Fibroblast of the aortic adventitia (primary cell): ENCODE measurements at regions not wholly inside any gene's neighbourhood (a gene's known extent, or its start where the extent isn't known, plus 50 kb on each side); places are given as distances from the start of the nearest gene placed in this dataset.

ENCODE experiments used
- DNase-seq: peaks from one replicate; pipeline ENCODE4 v3.0.0-alpha.2; 2010; ENCODE audit warnings: low read depth
- H3K4me3 ChIP-seq: 2 replicates; pipeline ENCODE4 v1.5.1; 2011; ENCODE audit warnings: low read depth, mild to moderate bottlenecking, control low read depth, low read length, moderate library complexity
- CTCF ChIP-seq: IDR thresholded peaks from 2 replicates; pipeline ENCODE4 v1.5.1; 2011; ENCODE audit warnings: mild to moderate bottlenecking, low read length, control low read depth, inconsistent platforms; ENCODE audit not compliant: insufficient read depth

GRCh38 chr14:35482994-35483515, 50.9 kb upstream of the INSM2 start:
- no peak for DNase-seq
- no peak overlapping the region for H3K4me3 ChIP-seq
- no peak for TF ChIP-seq CTCF
